NB4 (cell line): ENCODE measurements at regions not wholly inside any gene's neighbourhood (a gene's known extent, or its start where the extent isn't known, plus 50 kb on each side); places are given as distances from the start of the nearest gene placed in this dataset.

ENCODE experiments used
- MYC ChIP-seq: IDR thresholded peaks from 2 replicates; pipeline ENCODE4 v1.6.1; 2011; ENCODE audit warnings: low read depth, low read length
- POLR2A ChIP-seq: IDR thresholded peaks from 2 replicates; pipeline ENCODE4 v1.6.1; 2011; ENCODE audit warnings: mild to moderate bottlenecking; ENCODE audit not compliant: insufficient read length; ENCODE audit errors: extremely low read depth
- TF ChIP-seq, protein P1 (sequence below): IDR thresholded peaks from one replicate; pipeline ENCODE4 v1.5.1; 2012; ENCODE audit warnings: low read depth, low read length
- TF ChIP-seq, protein P2 (sequence below): IDR thresholded peaks from 2 replicates; pipeline ENCODE4 v1.6.1; 2011; ENCODE audit warnings: low read depth, low read length

DNA sequence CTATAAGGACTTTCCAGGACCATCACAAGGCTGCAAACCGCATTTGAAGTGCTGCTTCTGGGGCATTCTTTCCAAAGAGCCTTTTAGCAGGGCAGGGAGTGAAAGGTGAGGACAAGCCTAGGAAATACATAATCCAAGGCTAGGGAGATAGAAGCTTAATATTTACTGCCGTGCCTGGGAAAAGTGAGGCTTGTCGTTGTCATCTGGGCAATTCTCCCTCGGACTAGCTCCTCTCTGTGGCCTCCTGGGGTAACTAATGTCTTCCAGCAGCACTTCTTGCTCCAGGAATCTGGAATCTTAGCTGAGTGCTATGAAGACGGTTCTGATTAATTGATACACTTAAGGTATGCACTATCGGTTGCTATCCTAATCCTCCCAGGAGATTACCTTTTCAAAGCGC is 69.3 kb upstream of the ATL2 start:
- TF ChIP-seq POLR2A (no peak), MYC (no peak)
- TF ChIP-seq, protein P1, sequence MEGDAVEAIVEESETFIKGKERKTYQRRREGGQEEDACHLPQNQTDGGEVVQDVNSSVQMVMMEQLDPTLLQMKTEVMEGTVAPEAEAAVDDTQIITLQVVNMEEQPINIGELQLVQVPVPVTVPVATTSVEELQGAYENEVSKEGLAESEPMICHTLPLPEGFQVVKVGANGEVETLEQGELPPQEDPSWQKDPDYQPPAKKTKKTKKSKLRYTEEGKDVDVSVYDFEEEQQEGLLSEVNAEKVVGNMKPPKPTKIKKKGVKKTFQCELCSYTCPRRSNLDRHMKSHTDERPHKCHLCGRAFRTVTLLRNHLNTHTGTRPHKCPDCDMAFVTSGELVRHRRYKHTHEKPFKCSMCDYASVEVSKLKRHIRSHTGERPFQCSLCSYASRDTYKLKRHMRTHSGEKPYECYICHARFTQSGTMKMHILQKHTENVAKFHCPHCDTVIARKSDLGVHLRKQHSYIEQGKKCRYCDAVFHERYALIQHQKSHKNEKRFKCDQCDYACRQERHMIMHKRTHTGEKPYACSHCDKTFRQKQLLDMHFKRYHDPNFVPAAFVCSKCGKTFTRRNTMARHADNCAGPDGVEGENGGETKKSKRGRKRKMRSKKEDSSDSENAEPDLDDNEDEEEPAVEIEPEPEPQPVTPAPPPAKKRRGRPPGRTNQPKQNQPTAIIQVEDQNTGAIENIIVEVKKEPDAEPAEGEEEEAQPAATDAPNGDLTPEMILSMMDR: no peak
- TF ChIP-seq, protein P2, sequence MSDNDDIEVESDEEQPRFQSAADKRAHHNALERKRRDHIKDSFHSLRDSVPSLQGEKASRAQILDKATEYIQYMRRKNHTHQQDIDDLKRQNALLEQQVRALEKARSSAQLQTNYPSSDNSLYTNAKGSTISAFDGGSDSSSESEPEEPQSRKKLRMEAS: no peak
